Activated T-cell treated with anti-CD3 and anti-CD28 coated beads, Interleukin-2, amount 50 U/mL, for 48 hours (primary cell): ENCODE measurements at regions not wholly inside any gene's neighbourhood (a gene's known extent, or its start where the extent isn't known, plus 50 kb on each side); places are given as distances from the start of the nearest gene placed in this dataset.

Experiments
- DNase-seq, 2 experiments: peaks; one replicate each; pipeline ENCODE4 v3.0.0-alpha.2; 2020

GRCh38 chr13:33520468-33520839 lies 234.9 kb upstream of the STARD13 start:
- DNase-seq, result no peak

GRCh38 chr13:33524086-33524485 lies 238.5 kb upstream of the STARD13 start:
- DNase-seq, result no peak

GRCh38 chr13:33525763-33526162 lies 240.2 kb upstream of the STARD13 start:
- DNase-seq, result no peak

GRCh38 chr13:33526718-33527117 lies 241.2 kb upstream of the STARD13 start:
- no peak for DNase-seq

- DNase-seq, result no peak
Measured at GRCh38 chr13:33528896-33529295, 243.3 kb upstream of the STARD13 start.

- no peak for DNase-seq
Measured at GRCh38 chr13:33531484-33531883, 245.9 kb upstream of the STARD13 start.

- no peak for DNase-seq
Measured at GRCh38 chr13:33535061-33535460, 249.5 kb upstream of the STARD13 start.

- no peak for DNase-seq
Measured at GRCh38 chr13:33536601-33537000, 251.0 kb upstream of the STARD13 start.

GRCh38 chr13:33537026-33537425 lies 251.5 kb upstream of the STARD13 start:
- DNase-seq, result no peak

- no peak for DNase-seq
Measured at GRCh38 chr13:33537676-33538075, 252.1 kb upstream of the STARD13 start.

GRCh38 chr13:33541456-33541855 lies 255.9 kb upstream of the STARD13 start:
- DNase-seq, result no peak

- DNase-seq, result no peak
Measured at GRCh38 chr13:33541962-33542308, 256.4 kb upstream of the STARD13 start.

GRCh38 chr13:33542309-33543088 lies 256.9 kb upstream of the STARD13 start:
- DNase-seq, result peak; percentile 99

GRCh38 chr13:33543089-33543459 lies 257.5 kb upstream of the STARD13 start:
- no peak for DNase-seq

GRCh38 chr13:33543631-33544265 lies 258.2 kb upstream of the STARD13 start:
- DNase-seq, result no peak

- DNase-seq, result no peak
Measured at GRCh38 chr13:33544308-33544707, 258.8 kb upstream of the STARD13 start.

- no peak for DNase-seq
Measured at GRCh38 chr13:33545492-33545891, 259.9 kb upstream of the STARD13 start.

- no peak for DNase-seq
Measured at GRCh38 chr13:33547035-33547434, 261.5 kb upstream of the STARD13 start.

GRCh38 chr13:33548069-33548468 lies 262.5 kb upstream of the STARD13 start:
- no peak for DNase-seq

GRCh38 chr13:33550276-33550675 lies 264.7 kb upstream of the STARD13 start:
- no peak for DNase-seq

- DNase-seq, result no peak
Measured at GRCh38 chr13:33550885-33551284, 265.3 kb upstream of the STARD13 start.

- DNase-seq, result no peak
Measured at GRCh38 chr13:33554919-33555791, 262.8 kb upstream of the RFC3 start.

- DNase-seq, result no peak
Measured at GRCh38 chr13:33556828-33557227, 261.1 kb upstream of the RFC3 start.

- DNase-seq, result no peak
Measured at GRCh38 chr13:33560726-33561125, 257.2 kb upstream of the RFC3 start.
